ENCODE measurements at regions not wholly inside any gene's neighbourhood (a gene's known extent, or its start where the extent isn't known, plus 50 kb on each side); places are given as distances from the start of the nearest gene placed in this dataset.
A peak's percentile ranks its signal among the peaks of the same experiment; 100 is the strongest.

GRCh38 chr9:84447305-84447704 is 106.7 kb upstream of the SLC28A3 start:
- no peak for DNase-seq (ENCODE audit: low read depth in 4 of 4, low spot score in 2 of 4)

GRCh38 chr9:84450029-84450428 is 109.5 kb upstream of the SLC28A3 start:
- DNase-seq (ENCODE audit: low read depth in 4 of 4, low spot score in 2 of 4): no peak

GRCh38 chr9:84456527-84456926 is 116.0 kb upstream of the SLC28A3 start:
- DNase-seq (ENCODE audit: low read depth in 4 of 4, low spot score in 2 of 4): no peak

- DNase-seq (ENCODE audit: low read depth in 4 of 4, low spot score in 2 of 4): no peak
Observed at GRCh38 chr9:84460695-84461094, 120.1 kb upstream of the SLC28A3 start.

- no peak for DNase-seq (ENCODE audit: low read depth in 4 of 4, low spot score in 2 of 4)
Observed at GRCh38 chr9:84463272-84463671, 122.7 kb upstream of the SLC28A3 start.

- no peak for DNase-seq (ENCODE audit: low read depth in 4 of 4, low spot score in 2 of 4)
Observed at GRCh38 chr9:84466580-84467285, 126.2 kb upstream of the SLC28A3 start.

GRCh38 chr9:84471816-84472215 is 131.3 kb upstream of the SLC28A3 start:
- DNase-seq (ENCODE audit: low read depth in 4 of 4, low spot score in 2 of 4): no peak

- DNase-seq (ENCODE audit: low read depth in 4 of 4, low spot score in 2 of 4): no peak
Observed at GRCh38 chr9:84478996-84479395, 138.4 kb upstream of the SLC28A3 start.

GRCh38 chr9:84480071-84480470 is 139.5 kb upstream of the SLC28A3 start:
- DNase-seq (ENCODE audit: low read depth in 4 of 4, low spot score in 2 of 4): no peak

GRCh38 chr9:84481231-84481630 is 140.7 kb upstream of the SLC28A3 start:
- DNase-seq (ENCODE audit: low read depth in 4 of 4, low spot score in 2 of 4): no peak

- no peak for DNase-seq (ENCODE audit: low read depth in 4 of 4, low spot score in 2 of 4)
Observed at GRCh38 chr9:84481636-84482218, 141.2 kb upstream of the SLC28A3 start.

GRCh38 chr9:84482607-84483006 is 142.0 kb upstream of the SLC28A3 start:
- DNase-seq (ENCODE audit: low read depth in 4 of 4, low spot score in 2 of 4): peak in 2 of 4 donors; percentile 40 to 59

- no peak for DNase-seq (ENCODE audit: low read depth in 4 of 4, low spot score in 2 of 4)
Observed at GRCh38 chr9:84484172-84484571, 143.6 kb upstream of the SLC28A3 start.

GRCh38 chr9:84485539-84485938 is 145.0 kb upstream of the SLC28A3 start:
- no peak for DNase-seq (ENCODE audit: low read depth in 4 of 4, low spot score in 2 of 4)

GRCh38 chr9:84486663-84487062 is 146.1 kb upstream of the SLC28A3 start:
- no peak for DNase-seq (ENCODE audit: low read depth in 4 of 4, low spot score in 2 of 4)

- DNase-seq (ENCODE audit: low read depth in 4 of 4, low spot score in 2 of 4): no peak
Observed at GRCh38 chr9:84490206-84490841, 149.8 kb upstream of the SLC28A3 start.

GRCh38 chr9:84490842-84491325 is 150.3 kb upstream of the SLC28A3 start:
- DNase-seq (ENCODE audit: low read depth in 4 of 4, low spot score in 2 of 4): no peak

GRCh38 chr9:84492366-84493159 is 152.0 kb upstream of the SLC28A3 start:
- DNase-seq (ENCODE audit: low read depth in 4 of 4, low spot score in 2 of 4): no peak

GRCh38 chr9:84493284-84493947 is 152.9 kb upstream of the SLC28A3 start:
- DNase-seq (ENCODE audit: low read depth in 4 of 4, low spot score in 2 of 4): no peak

- no peak for DNase-seq (ENCODE audit: low read depth in 4 of 4, low spot score in 2 of 4)
Observed at GRCh38 chr9:84499969-84500582, 159.5 kb upstream of the SLC28A3 start.

Measured in left renal cortex interstitium (tissue), 4 donors.